DOHH2 (cell line): ENCODE measurements at regions not wholly inside any gene's neighbourhood (a gene's known extent, or its start where the extent isn't known, plus 50 kb on each side); places are given as distances from the start of the nearest gene placed in this dataset.

Source experiments
- H3F3A ChIP-seq: fragments of 200-600 bp; sonication (generic), shearing (Covaris generic); 2 replicates; pipeline ENCODE4 v1.6.0; 2016; ENCODE audit warnings: antibody characterized with exemption, mild to moderate bottlenecking; ENCODE audit not compliant: control insufficient read depth, insufficient read depth
- H3K27ac ChIP-seq: fragments of 200-600 bp; sonication (generic); 2 replicates; pipeline ENCODE4 v1.5.1; 2014; ENCODE audit warnings: low read depth, mild to moderate bottlenecking, low read length, moderate library complexity
- H3K27me3 ChIP-seq: fragments of 200-600 bp; sonication (generic); 2 replicates; pipeline ENCODE4 v1.6.1; 2014; ENCODE audit warnings: mild to moderate bottlenecking, low read length, mixed read lengths; ENCODE audit not compliant: control insufficient read depth
- H3K36me3 ChIP-seq: fragments of 200-600 bp; sonication (generic); 2 replicates; pipeline ENCODE4 v1.6.1; 2014; ENCODE audit warnings: mild to moderate bottlenecking, low read length, moderate library complexity, mixed read lengths; ENCODE audit not compliant: control insufficient read depth
- H3K4me1 ChIP-seq: fragments of 200-600 bp; sonication (generic); 2 replicates; pipeline ENCODE4 v1.6.1; 2014; ENCODE audit warnings: mild to moderate bottlenecking, low read length, mixed read lengths; ENCODE audit not compliant: control insufficient read depth
- H3K4me2 ChIP-seq: fragments of 200-600 bp; sonication (generic); 2 replicates; pipeline ENCODE4 v1.6.0; 2014; ENCODE audit warnings: mild to moderate bottlenecking, low read length, moderate library complexity
- H3K4me3 ChIP-seq: fragments of 200-600 bp; sonication (generic); 2 replicates; pipeline ENCODE4 v1.5.1; 2014; ENCODE audit warnings: mild to moderate bottlenecking, low read length, mixed read lengths
- H3K79me2 ChIP-seq: fragments of 200-600 bp; sonication (generic); 2 replicates; pipeline ENCODE4 v1.6.1; 2014; ENCODE audit warnings: mild to moderate bottlenecking, low read length, mixed read lengths; ENCODE audit not compliant: control insufficient read depth
- H3K9me2 ChIP-seq: fragments of 200-600 bp; sonication (generic); replicated peaks from 2 replicates; pipeline ENCODE4 v1.6.1; 2014; ENCODE audit warnings: mild to moderate bottlenecking, low read length, mixed read lengths; ENCODE audit not compliant: control insufficient read depth
- H3K9me3 ChIP-seq: fragments of 200-600 bp; sonication (generic); 2 replicates; pipeline ENCODE4 v1.6.1; 2014; ENCODE audit warnings: antibody characterized with exemption, low read length, mixed read lengths; ENCODE audit not compliant: control insufficient read depth, insufficient read depth
- H4K20me1 ChIP-seq: fragments of 200-600 bp; sonication (generic); 2 replicates; pipeline ENCODE4 v1.6.0; 2014; ENCODE audit warnings: low read depth, mild to moderate bottlenecking, antibody characterized with exemption, low read length, moderate library complexity; ENCODE audit not compliant: control insufficient read depth, insufficient read depth
- CTCF ChIP-seq: fragments of 200-600 bp; sonication (generic); IDR thresholded peaks from one replicate; pipeline ENCODE4 v1.5.1; 2014; ENCODE audit warnings: antibody characterized with exemption, mild to moderate bottlenecking, low read depth, low read length; ENCODE audit not compliant: poor library complexity, severe bottlenecking
- EZH2phosphoT487 ChIP-seq: fragments of 200-600 bp; sonication (generic); IDR thresholded peaks from 2 replicates; pipeline ENCODE4 v1.6.1; 2017; ENCODE audit warnings: borderline replicate concordance, mild to moderate bottlenecking, antibody characterized with exemption, low read length, moderate library complexity, mixed read lengths

DNA sequence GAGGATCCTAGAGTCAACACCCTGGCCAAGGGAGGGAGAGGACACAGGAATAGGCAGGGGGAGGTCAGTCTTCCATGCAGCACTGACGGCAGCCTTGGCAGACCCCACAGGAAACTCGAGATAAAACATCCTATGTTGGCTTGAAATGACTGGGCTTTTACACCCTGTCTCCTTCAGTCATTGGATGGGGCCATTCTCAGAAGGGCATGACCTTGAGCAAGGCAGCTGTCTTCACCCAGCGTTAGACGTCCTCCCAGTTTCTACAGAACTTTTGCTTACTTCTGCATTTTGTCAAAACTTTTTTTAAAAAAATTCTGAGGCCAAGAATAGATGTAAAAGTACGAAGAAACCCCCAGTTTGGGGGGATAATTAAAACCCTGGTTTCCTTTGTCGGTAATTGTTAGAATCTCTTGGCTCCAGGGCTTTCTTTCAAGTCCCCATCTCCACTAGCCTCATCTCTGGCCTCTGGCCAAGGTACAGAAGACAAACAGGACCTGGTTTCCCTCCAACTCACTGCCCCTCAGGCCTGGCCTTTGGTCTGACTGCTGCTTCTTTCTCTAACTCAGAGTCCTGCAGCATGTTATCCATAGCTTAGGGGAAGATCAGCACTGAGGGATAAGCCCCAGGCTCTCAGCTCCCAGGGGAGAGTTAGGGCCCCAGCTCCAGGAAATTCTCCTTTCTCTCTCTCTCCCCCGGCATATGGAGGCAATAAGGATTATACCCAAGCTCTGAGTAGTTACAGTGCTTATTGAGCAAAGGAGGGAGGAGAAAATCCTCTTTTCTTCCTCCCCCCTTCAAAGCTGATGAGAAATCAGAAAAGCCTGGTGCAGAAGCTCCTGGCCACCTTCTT is 51.6 kb upstream of the KCND3 start:
- H4K20me1 ChIP-seq, result no peaks in the 10 kb centered on the region
- no peak overlapping the region for H3K4me2 ChIP-seq
- H3K9me2 ChIP-seq, result no peaks in the 10 kb centered on the region
- peaks cover 16% of the 10 kb centered on the region for H3K27me3 ChIP-seq
- no peak overlapping the region for H3K4me3 ChIP-seq
- no peaks in the 10 kb centered on the region for H3F3A ChIP-seq
- no peak for TF ChIP-seq EZH2phosphoT487
- TF ChIP-seq CTCF, result no peak
- H3K27ac ChIP-seq, result no peak overlapping the region
- H3K4me1 ChIP-seq, result no peaks in the 10 kb centered on the region
- no peaks in the 10 kb centered on the region for H3K9me3 ChIP-seq
- no peaks in the 10 kb centered on the region for H3K36me3 ChIP-seq
- no peaks in the 10 kb centered on the region for H3K79me2 ChIP-seq

DNA sequence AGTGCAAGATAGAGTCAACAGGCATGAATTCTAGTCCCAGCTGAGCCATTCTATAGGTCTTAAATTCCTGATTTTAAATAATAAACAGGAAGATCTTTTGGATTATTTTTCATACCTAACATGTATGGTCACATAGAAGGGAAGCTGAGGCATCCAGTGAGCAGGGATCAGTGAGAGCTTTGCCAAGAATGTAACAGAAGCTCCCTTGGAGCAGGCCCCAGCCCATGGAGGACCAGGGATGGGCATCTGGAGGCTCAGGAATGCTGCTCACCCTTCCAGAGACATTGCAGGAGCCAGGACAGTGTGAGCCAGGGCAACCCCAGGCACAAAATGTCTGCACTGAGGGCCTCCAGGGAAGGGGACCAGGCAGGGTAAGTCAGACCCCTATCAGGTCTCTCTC is 54.4 kb upstream of the KCND3 start:
- Histone ChIP-seq H3K4me3 (no peak overlapping the region), H3K4me2 (no peak overlapping the region), H3K79me2 (no peaks in the 10 kb centered on the region), H3K27me3 (peaks cover 14% of the 10 kb centered on the region), H3K9me2 (no peaks in the 10 kb centered on the region), H3K4me1 (no peaks in the 10 kb centered on the region), H3K27ac (no peak overlapping the region), H4K20me1 (no peaks in the 10 kb centered on the region), H3F3A (no peaks in the 10 kb centered on the region), H3K36me3 (no peaks in the 10 kb centered on the region), H3K9me3 (no peaks in the 10 kb centered on the region)
- TF ChIP-seq CTCF (no peak), EZH2phosphoT487 (no peak)

DNA sequence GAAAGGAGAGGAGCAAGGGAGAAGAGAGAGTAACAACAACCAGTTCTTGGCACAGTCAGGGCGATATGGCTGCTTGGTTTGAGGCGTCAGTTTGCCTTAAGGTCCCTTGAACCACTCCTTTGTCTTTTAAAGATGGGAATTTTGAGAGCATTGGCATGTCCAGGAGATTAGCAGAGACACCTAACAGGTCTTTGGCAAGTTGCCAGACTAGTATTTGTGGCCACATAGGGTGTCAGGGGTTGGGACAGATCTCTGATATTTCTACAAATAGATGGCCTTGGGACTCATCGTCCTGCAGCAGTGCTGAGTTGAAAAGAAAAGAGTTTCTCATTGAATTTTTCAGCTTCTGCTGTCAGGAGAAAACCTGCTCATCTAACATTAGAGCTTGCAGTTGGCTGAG is 55.3 kb upstream of the KCND3 start:
- H3K27me3 ChIP-seq, result peaks cover 7% of the 10 kb centered on the region
- no peaks in the 10 kb centered on the region for H3F3A ChIP-seq
- TF ChIP-seq EZH2phosphoT487 (no peak), CTCF (no peak)
- H3K4me2 ChIP-seq, result no peak overlapping the region
- H3K4me3 ChIP-seq, result no peak overlapping the region
- H3K9me3 ChIP-seq, result no peaks in the 10 kb centered on the region
- no peaks in the 10 kb centered on the region for H3K4me1 ChIP-seq
- no peaks in the 10 kb centered on the region for H3K9me2 ChIP-seq
- H4K20me1 ChIP-seq, result no peaks in the 10 kb centered on the region
- H3K36me3 ChIP-seq, result no peaks in the 10 kb centered on the region
- H3K79me2 ChIP-seq, result no peaks in the 10 kb centered on the region
- H3K27ac ChIP-seq, result no peak overlapping the region
